ENCODE measurements at regions not wholly inside any gene's neighbourhood (a gene's known extent, or its start where the extent isn't known, plus 50 kb on each side); places are given as distances from the start of the nearest gene placed in this dataset.

DNA sequence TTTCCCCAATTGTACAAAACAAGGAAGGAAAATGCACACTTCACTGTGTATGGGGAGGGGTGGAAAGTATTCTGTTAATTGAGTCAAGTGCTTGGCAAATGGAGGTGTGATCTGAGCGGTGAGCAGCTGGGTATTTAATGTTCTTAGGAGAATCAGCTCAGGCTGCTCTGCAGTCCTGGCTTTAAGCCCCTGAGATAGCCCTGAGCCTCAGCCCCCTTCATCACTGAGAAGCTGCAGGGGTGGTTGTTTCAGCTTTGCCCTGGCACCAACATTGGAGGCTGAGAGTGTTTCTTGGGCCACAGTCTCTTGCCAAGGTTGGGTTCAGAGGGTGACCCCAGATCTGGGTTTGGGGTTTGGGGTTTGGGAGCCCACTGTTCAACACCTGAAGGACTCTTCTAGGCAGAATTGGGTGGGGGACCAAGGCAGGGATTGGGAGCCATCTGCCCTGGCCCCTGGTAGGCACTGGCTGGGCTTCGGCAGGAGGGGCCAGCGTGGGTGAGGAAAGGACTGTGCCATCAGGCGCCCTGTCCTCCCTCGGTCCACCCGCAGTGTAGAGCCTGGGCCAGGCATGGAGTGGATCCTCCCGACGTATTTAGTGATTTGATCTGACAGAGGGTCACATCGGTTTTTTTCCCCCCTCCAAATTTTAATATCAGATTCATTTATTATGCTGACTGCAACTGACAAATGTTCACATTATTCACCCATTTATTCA, 66.7 kb upstream of the ZNF536 start:
- Histone ChIP-seq H3K9ac (ENCODE audit: low read length) (no peak overlapping the region), H2AFZ (ENCODE audit: low read depth, low read length, poor library complexity, severe bottlenecking) (no peak overlapping the region), H4K20me1 (ENCODE audit: insufficient read depth) (no peaks in the 10 kb centered on the region), H3K27ac (ENCODE audit: low read depth, low read length) (no peak overlapping the region), H3K4me1 (ENCODE audit: control insufficient read depth in 1 of 2, insufficient read depth in 2 of 2, low read length in 2 of 2) (no peaks in the 10 kb centered on the region), H3K4me3 (replicated peaks in 1 of 2; ENCODE audit: low read depth in 1 of 2, low read length in 2 of 2) (no peak overlapping the region), H3K27me3 (ENCODE audit: insufficient read depth, low read length) (peaks cover 64% of the 10 kb centered on the region), H3K36me3 (ENCODE audit: control insufficient read depth in 1 of 2, insufficient read depth in 2 of 2, low read length in 2 of 2) (no peaks in the 10 kb centered on the region), H3K9me2 (ENCODE audit: insufficient read depth) (no peaks in the 10 kb centered on the region), H3K79me2 (ENCODE audit: insufficient read depth, low read length) (no peaks in the 10 kb centered on the region), H3K4me2 (ENCODE audit: low read length) (no peak overlapping the region), H3K9me3 (ENCODE audit: control insufficient read depth in 1 of 2, insufficient read depth in 1 of 2, low read depth in 1 of 2, low read length in 2 of 2) (no peaks in the 10 kb centered on the region)
- RAD21 ChIA-PET (ENCODE audit: low non-redundant PET in 1 of 2, low total read pairs in 2 of 2, uncharacterized antibody in 2 of 2, unreplicated experiment in 2 of 2), result no interaction called here
- BruUV-seq (replicated peaks), result no TSS peak
- CTCF ChIA-PET, result no interaction called here
- ATAC-seq, result no peak
- no peak for DNase-seq (ENCODE audit: low read depth, low spot score)
- no peak for TF ChIP-seq SRF (IDR thresholded peaks at IDR 0.05; ENCODE audit: low read depth)
- TF ChIP-seq, protein P1, sequence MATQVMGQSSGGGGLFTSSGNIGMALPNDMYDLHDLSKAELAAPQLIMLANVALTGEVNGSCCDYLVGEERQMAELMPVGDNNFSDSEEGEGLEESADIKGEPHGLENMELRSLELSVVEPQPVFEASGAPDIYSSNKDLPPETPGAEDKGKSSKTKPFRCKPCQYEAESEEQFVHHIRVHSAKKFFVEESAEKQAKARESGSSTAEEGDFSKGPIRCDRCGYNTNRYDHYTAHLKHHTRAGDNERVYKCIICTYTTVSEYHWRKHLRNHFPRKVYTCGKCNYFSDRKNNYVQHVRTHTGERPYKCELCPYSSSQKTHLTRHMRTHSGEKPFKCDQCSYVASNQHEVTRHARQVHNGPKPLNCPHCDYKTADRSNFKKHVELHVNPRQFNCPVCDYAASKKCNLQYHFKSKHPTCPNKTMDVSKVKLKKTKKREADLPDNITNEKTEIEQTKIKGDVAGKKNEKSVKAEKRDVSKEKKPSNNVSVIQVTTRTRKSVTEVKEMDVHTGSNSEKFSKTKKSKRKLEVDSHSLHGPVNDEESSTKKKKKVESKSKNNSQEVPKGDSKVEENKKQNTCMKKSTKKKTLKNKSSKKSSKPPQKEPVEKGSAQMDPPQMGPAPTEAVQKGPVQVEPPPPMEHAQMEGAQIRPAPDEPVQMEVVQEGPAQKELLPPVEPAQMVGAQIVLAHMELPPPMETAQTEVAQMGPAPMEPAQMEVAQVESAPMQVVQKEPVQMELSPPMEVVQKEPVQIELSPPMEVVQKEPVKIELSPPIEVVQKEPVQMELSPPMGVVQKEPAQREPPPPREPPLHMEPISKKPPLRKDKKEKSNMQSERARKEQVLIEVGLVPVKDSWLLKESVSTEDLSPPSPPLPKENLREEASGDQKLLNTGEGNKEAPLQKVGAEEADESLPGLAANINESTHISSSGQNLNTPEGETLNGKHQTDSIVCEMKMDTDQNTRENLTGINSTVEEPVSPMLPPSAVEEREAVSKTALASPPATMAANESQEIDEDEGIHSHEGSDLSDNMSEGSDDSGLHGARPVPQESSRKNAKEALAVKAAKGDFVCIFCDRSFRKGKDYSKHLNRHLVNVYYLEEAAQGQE (IDR thresholded peaks at IDR 0.05; ENCODE audit: low read depth), result no peak
- TF ChIP-seq EZH2phosphoT487 (IDR thresholded peaks at IDR 0.05; ENCODE audit: borderline replicate concordance), result no peak
- TF ChIP-seq EZH2 (IDR thresholded peaks at IDR 0.05), result no peak
- TF ChIP-seq SIN3A (IDR thresholded peaks at IDR 0.05; ENCODE audit: low read depth), result no peak
- TF ChIP-seq, protein P2, sequence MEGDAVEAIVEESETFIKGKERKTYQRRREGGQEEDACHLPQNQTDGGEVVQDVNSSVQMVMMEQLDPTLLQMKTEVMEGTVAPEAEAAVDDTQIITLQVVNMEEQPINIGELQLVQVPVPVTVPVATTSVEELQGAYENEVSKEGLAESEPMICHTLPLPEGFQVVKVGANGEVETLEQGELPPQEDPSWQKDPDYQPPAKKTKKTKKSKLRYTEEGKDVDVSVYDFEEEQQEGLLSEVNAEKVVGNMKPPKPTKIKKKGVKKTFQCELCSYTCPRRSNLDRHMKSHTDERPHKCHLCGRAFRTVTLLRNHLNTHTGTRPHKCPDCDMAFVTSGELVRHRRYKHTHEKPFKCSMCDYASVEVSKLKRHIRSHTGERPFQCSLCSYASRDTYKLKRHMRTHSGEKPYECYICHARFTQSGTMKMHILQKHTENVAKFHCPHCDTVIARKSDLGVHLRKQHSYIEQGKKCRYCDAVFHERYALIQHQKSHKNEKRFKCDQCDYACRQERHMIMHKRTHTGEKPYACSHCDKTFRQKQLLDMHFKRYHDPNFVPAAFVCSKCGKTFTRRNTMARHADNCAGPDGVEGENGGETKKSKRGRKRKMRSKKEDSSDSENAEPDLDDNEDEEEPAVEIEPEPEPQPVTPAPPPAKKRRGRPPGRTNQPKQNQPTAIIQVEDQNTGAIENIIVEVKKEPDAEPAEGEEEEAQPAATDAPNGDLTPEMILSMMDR (IDR thresholded peaks at IDR 0.05 in 2 of 3, conservative IDR thresholded peaks at IDR 0.05 in 1 of 3; ENCODE audit: borderline replicate concordance in 1 of 3, insufficient read depth in 1 of 3, low read depth in 2 of 3, low read length in 2 of 3), result no peak
- no peak for TF ChIP-seq SP1 (IDR thresholded peaks at IDR 0.05; ENCODE audit: low read depth)
- TF ChIP-seq TCF7L2 (IDR thresholded peaks at IDR 0.05; ENCODE audit: borderline replicate concordance, extremely low read depth, insufficient read depth, insufficient read length), result no peak
- no peak for TF ChIP-seq JUND (IDR thresholded peaks at IDR 0.05)
- no peak for TF ChIP-seq RAD21 (IDR thresholded peaks at IDR 0.05; ENCODE audit: low read depth)
- TF ChIP-seq ZNF274 (IDR thresholded peaks at IDR 0.05; ENCODE audit: low read depth, low read length), result no peak
- no peak for TF ChIP-seq FOSL1 (IDR thresholded peaks at IDR 0.05; ENCODE audit: low read depth)
- TF ChIP-seq EGR1 (IDR thresholded peaks at IDR 0.05; ENCODE audit: low read depth), result no peak
- TF ChIP-seq, protein P3, sequence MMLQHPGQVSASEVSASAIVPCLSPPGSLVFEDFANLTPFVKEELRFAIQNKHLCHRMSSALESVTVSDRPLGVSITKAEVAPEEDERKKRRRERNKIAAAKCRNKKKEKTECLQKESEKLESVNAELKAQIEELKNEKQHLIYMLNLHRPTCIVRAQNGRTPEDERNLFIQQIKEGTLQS (IDR thresholded peaks at IDR 0.05), result no peak
- TF ChIP-seq CEBPB (IDR thresholded peaks at IDR 0.05; ENCODE audit: low read depth), result no peak
- no peak for TF ChIP-seq YY1 (IDR thresholded peaks at IDR 0.05; ENCODE audit: extremely low read depth, insufficient replicate concordance, low read depth, low read length)
- TF ChIP-seq POLR2AphosphoS5 (IDR thresholded peaks at IDR 0.05; ENCODE audit: low read depth, low read length), result no peak
- POLR2A ChIA-PET, result no interaction called here
- intact Hi-C loops (cut with micrococcal nuclease), result no loop called here
